Stomach (tissue), 8 donors: ENCODE measurements at regions not wholly inside any gene's neighbourhood (a gene's known extent, or its start where the extent isn't known, plus 50 kb on each side); places are given as distances from the start of the nearest gene placed in this dataset.

Source experiments
- DNase-seq, 2 donors: peaks; one replicate each; pipeline versions ENCODE4 v3.0.0 to v3.0.0-alpha.2; 2013 to 2019
- H3K27ac ChIP-seq, 5 donors: fragments of 200-600 bp in 4 of 5; sonication (generic) in 4 of 5; one replicate each; pipeline ENCODE4 v1.5.1; 2013 to 2019; ENCODE audit warnings: mild to moderate bottlenecking in 1 of 5, moderate library complexity in 1 of 5
- H3K27me3 ChIP-seq, 3 donors: fragments of 200-600 bp; sonication (generic); one replicate each; pipeline ENCODE4 v1.5.1; 2017 to 2019; ENCODE audit warnings: mixed run types in 1 of 3
- H3K36me3 ChIP-seq, 4 donors: fragments of 200-600 bp; sonication (generic); 1 replicate in 3 of 4; 2 replicates in 1 of 4; pipeline ENCODE4 v1.5.1; 2016 to 2019
- H3K4me1 ChIP-seq, 4 donors: fragments of 200-600 bp; sonication (generic); one replicate each; pipeline ENCODE4 v1.5.1; 2016 to 2019
- H3K4me3 ChIP-seq, 4 donors: fragments of 200-600 bp; sonication (generic) in 3 of 4; one replicate each; pipeline ENCODE4 v1.5.1; 2016 to 2019; ENCODE audit warnings: mild to moderate bottlenecking in 1 of 4
- H3K9me3 ChIP-seq, 4 donors: fragments of 200-600 bp; sonication (generic); one replicate each; pipeline ENCODE4 v1.5.1; 2016 to 2019
- CTCF ChIP-seq, 7 experiments: fragments of 450-650 bp in 4 of 7; fragments of 200-600 bp in 3 of 7; sonication (generic) in 3 of 7; IDR thresholded peaks; one replicate each; pipeline ENCODE4 v1.5.1; 2016 to 2019; ENCODE audit warnings: antibody characterized with exemption in 7 of 7, control low read depth in 2 of 7, mild to moderate bottlenecking in 1 of 7
- EP300 ChIP-seq: sonication (generic); formaldehyde crosslinking; IDR thresholded peaks from one replicate; pipeline ENCODE4 v1.6.1; 2017; ENCODE audit warnings: antibody characterized with exemption
- POLR2A ChIP-seq, 4 donors: fragments of 450-650 bp; IDR thresholded peaks; one replicate each; pipeline ENCODE4 v1.6.1; 2016; ENCODE audit warnings: antibody characterized with exemption in 4 of 4, control low read depth in 2 of 4, mild to moderate bottlenecking in 1 of 4, moderate library complexity in 1 of 4
- POLR2AphosphoS5 ChIP-seq, 3 donors: sonication (generic); formaldehyde crosslinking; IDR thresholded peaks; one replicate each; pipeline ENCODE4 v1.6.1; 2016; ENCODE audit warnings: antibody characterized with exemption in 3 of 3
- WGBS, 5 donors: extraction: QIAGEN DNeasy Blood & Tissue Kit in 3 of 5; methylation state at CpG; one replicate each; pipeline versions ENCODE4 v1.1.5 to v1.1.7; 2013 to 2018; 5-methylcytosine and 5-hydroxymethylcytosine counted together
- intact Hi-C: fragments of 100-400 bp; cut with DNase I; formaldehyde crosslinking; loops from one replicate; pipeline ENCODE4 v1.15.1; 2023; ENCODE audit warnings: low total_unique reads
- donor health status: healthy with polysubstance abuse.
- donor health status: Bipolar disorder and iron deficiency.
- donor health status: healthy.

DNA sequence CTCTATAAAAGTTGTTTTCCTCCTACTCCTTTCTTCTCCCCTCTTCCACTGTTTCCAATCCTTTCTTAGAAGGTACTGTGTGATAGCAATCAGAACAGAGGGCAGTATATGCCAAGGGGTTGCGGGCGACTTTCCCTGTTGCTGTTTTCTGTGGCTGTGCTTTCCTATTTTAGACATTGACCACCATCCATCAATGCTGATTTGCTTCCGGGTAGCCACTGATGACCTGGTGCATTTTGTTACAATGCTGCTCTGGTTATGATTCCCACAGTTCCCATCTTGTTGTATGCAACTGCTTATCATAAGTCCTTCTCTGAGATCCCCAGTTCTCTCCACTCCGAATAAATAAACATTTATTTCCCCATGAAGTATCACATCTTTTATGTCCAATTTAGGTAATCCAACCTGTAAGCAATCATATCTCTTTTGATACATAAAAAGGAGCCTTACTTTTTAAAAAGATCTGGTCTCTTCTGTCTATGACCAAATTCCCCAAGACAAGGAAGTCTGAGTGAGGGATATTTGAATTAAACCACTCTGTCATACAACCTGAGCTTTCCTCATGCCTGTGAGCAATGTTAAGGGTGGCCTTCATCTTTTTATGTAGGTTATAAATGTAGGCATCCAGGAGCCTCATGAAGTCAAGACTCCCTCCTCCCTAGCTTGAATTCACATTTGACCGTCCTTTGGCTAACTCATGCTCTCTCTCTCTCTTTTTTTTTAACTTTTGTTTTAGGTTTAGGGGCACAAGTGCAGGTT, 52.5 kb upstream of the CD55 start:
- Histone ChIP-seq H3K27ac (no peak overlapping the region), H3K4me3 (no peak overlapping the region), H3K27me3 (no peaks in the 10 kb centered on the region), H3K4me1 (no peaks in the 10 kb centered on the region), H3K36me3 (no peaks in the 10 kb centered on the region), H3K9me3 (peaks cover 0 to 5% (median under 1%) of the 10 kb centered on the region in 4 donors)
- no peak for DNase-seq
- 81 to 92% (median 84%) methylated on average over 5 of the region's 5 CpGs for WGBS, 5 donors
- intact Hi-C loops = no loop called here
- TF ChIP-seq POLR2AphosphoS5 (IDR thresholded peaks at IDR 0.05) (no peak), CTCF (IDR thresholded peaks at IDR 0.05) (no peak), EP300 (no peak), POLR2A (IDR thresholded peaks at IDR 0.05) (no peak)
